ENCODE measurements at regions not wholly inside any gene's neighbourhood (a gene's known extent, or its start where the extent isn't known, plus 50 kb on each side); places are given as distances from the start of the nearest gene placed in this dataset.
"Not testable (repeated sequence)": the region's sequence is repeated elsewhere in the genome, so short reads cannot be mapped to it uniquely, and the experiment has no call there.

GRCh38 chr5:174552428-174552827 is 172.0 kb upstream of the MSX2 start:
- no peak overlapping the region for H3K27ac Mint-ChIP-seq
- H3K4me1 Mint-ChIP-seq (ENCODE audit: low read depth), result no peaks in the 10 kb centered on the region
- H3K9me3 Mint-ChIP-seq, result peaks cover 5 to 6% of the 10 kb centered on the region in 2 donors
- no peak overlapping the region for H3K4me3 Mint-ChIP-seq
- H3K27me3 Mint-ChIP-seq (ENCODE audit: low read depth), result no peaks in the 10 kb centered on the region
- DNase-seq (no peak), ATAC-seq (replicated peaks in 1 of 2) (no peak)
- H3K36me3 Mint-ChIP-seq (ENCODE audit: insufficient read depth in 2 of 2), result no peaks in the 10 kb centered on the region

- DNase-seq (no peak), ATAC-seq (replicated peaks in 1 of 2) (no peak)
- H3K36me3 Mint-ChIP-seq (ENCODE audit: insufficient read depth in 2 of 2), result no peaks in the 10 kb centered on the region
- H3K9me3 Mint-ChIP-seq, result peaks cover 5 to 6% of the 10 kb centered on the region in 2 donors
- H3K27me3 Mint-ChIP-seq (ENCODE audit: low read depth), result no peaks in the 10 kb centered on the region
- H3K4me3 Mint-ChIP-seq, result no peak overlapping the region
- H3K27ac Mint-ChIP-seq, result no peak overlapping the region
- no peaks in the 10 kb centered on the region for H3K4me1 Mint-ChIP-seq (ENCODE audit: low read depth)
Measured at GRCh38 chr5:174553556-174553955, 170.8 kb upstream of the MSX2 start.

GRCh38 chr5:174555726-174556125 is 168.7 kb upstream of the MSX2 start:
- peaks cover 5 to 6% of the 10 kb centered on the region in 2 donors for H3K9me3 Mint-ChIP-seq
- no peak for DNase-seq
- H3K36me3 Mint-ChIP-seq (ENCODE audit: insufficient read depth in 2 of 2), result no peaks in the 10 kb centered on the region
- no peak for ATAC-seq (replicated peaks in 1 of 2)
- no peaks in the 10 kb centered on the region for H3K4me1 Mint-ChIP-seq (ENCODE audit: low read depth)
- no peak overlapping the region for H3K27ac Mint-ChIP-seq
- H3K4me3 Mint-ChIP-seq, result no peak overlapping the region
- no peaks in the 10 kb centered on the region for H3K27me3 Mint-ChIP-seq (ENCODE audit: low read depth)

- Mint-ChIP-seq H3K4me1 (ENCODE audit: low read depth) (no peaks in the 10 kb centered on the region), H3K36me3 (ENCODE audit: insufficient read depth in 2 of 2) (no peaks in the 10 kb centered on the region), H3K27me3 (ENCODE audit: low read depth) (no peaks in the 10 kb centered on the region), H3K9me3 (peaks cover 5 to 6% of the 10 kb centered on the region in 2 donors), H3K4me3 (no peak overlapping the region), H3K27ac (no peak overlapping the region)
- no peak for ATAC-seq (replicated peaks in 1 of 2)
- DNase-seq, result no peak
Measured at GRCh38 chr5:174556756-174557155, 167.6 kb upstream of the MSX2 start.

- H3K9me3 Mint-ChIP-seq, result peaks cover 5 to 6% of the 10 kb centered on the region in 2 donors
- no peaks in the 10 kb centered on the region for H3K36me3 Mint-ChIP-seq (ENCODE audit: insufficient read depth in 2 of 2)
- no peaks in the 10 kb centered on the region for H3K4me1 Mint-ChIP-seq (ENCODE audit: low read depth)
- no peak overlapping the region for H3K4me3 Mint-ChIP-seq
- H3K27me3 Mint-ChIP-seq (ENCODE audit: low read depth), result no peaks in the 10 kb centered on the region
- DNase-seq (no peak), ATAC-seq (replicated peaks in 1 of 2) (no peak)
- no peak overlapping the region for H3K27ac Mint-ChIP-seq
Measured at GRCh38 chr5:174558190-174558589, 166.2 kb upstream of the MSX2 start.

GRCh38 chr5:174559141-174559540 is 165.2 kb upstream of the MSX2 start:
- Mint-ChIP-seq H3K9me3 (peaks cover 5 to 6% of the 10 kb centered on the region in 2 donors), H3K4me1 (ENCODE audit: low read depth) (no peaks in the 10 kb centered on the region), H3K27ac (no peak overlapping the region), H3K36me3 (ENCODE audit: insufficient read depth in 2 of 2) (no peaks in the 10 kb centered on the region), H3K4me3 (no peak overlapping the region), H3K27me3 (ENCODE audit: low read depth) (peaks cover 5% of the 10 kb centered on the region)
- ATAC-seq (replicated peaks in 1 of 2), result no peak
- DNase-seq, result no peak

GRCh38 chr5:174559566-174560090 is 164.8 kb upstream of the MSX2 start:
- no peak overlapping the region for H3K27ac Mint-ChIP-seq
- DNase-seq (no peak), ATAC-seq (replicated peaks in 1 of 2) (no peak)
- H3K9me3 Mint-ChIP-seq, result peaks cover 5 to 6% of the 10 kb centered on the region in 2 donors
- H3K4me3 Mint-ChIP-seq, result no peak overlapping the region
- no peaks in the 10 kb centered on the region for H3K4me1 Mint-ChIP-seq (ENCODE audit: low read depth)
- H3K36me3 Mint-ChIP-seq (ENCODE audit: insufficient read depth in 2 of 2), result no peaks in the 10 kb centered on the region
- H3K27me3 Mint-ChIP-seq (ENCODE audit: low read depth), result peaks cover 5% of the 10 kb centered on the region

GRCh38 chr5:174560861-174561260 is 163.5 kb upstream of the MSX2 start:
- Mint-ChIP-seq H3K27me3 (ENCODE audit: low read depth) (peaks cover 5% of the 10 kb centered on the region), H3K9me3 (peaks cover 4% of the 10 kb centered on the region in 2 donors), H3K36me3 (ENCODE audit: insufficient read depth in 2 of 2) (no peaks in the 10 kb centered on the region), H3K4me1 (ENCODE audit: low read depth) (no peaks in the 10 kb centered on the region), H3K4me3 (no peak overlapping the region), H3K27ac (no peak overlapping the region)
- DNase-seq (no peak), ATAC-seq (replicated peaks in 1 of 2) (no peak)

- not testable (repeated sequence) for DNase-seq; H3K36me3 Mint-ChIP-seq (ENCODE audit: insufficient read depth in 2 of 2); H3K4me1 Mint-ChIP-seq (ENCODE audit: low read depth); H3K27me3 Mint-ChIP-seq (ENCODE audit: low read depth); ATAC-seq (replicated peaks in 1 of 2); H3K9me3 Mint-ChIP-seq; H3K4me3 Mint-ChIP-seq; H3K27ac Mint-ChIP-seq
Measured at GRCh38 chr5:174563040-174563439, 161.3 kb upstream of the MSX2 start.

- Mint-ChIP-seq H3K4me1 (ENCODE audit: low read depth) (no peaks in the 10 kb centered on the region), H3K27me3 (ENCODE audit: low read depth) (peaks cover 5% of the 10 kb centered on the region), H3K9me3 (no peaks in the 10 kb centered on the region), H3K27ac (no peak overlapping the region), H3K36me3 (ENCODE audit: insufficient read depth in 2 of 2) (no peaks in the 10 kb centered on the region), H3K4me3 (no peak overlapping the region)
- DNase-seq, result no peak
- ATAC-seq (replicated peaks in 1 of 2), result no peak
Measured at GRCh38 chr5:174563899-174564298, 160.5 kb upstream of the MSX2 start.

GRCh38 chr5:174567506-174568141 is 156.8 kb upstream of the MSX2 start:
- Mint-ChIP-seq H3K36me3 (ENCODE audit: insufficient read depth in 2 of 2) (no peaks in the 10 kb centered on the region), H3K27me3 (ENCODE audit: low read depth) (peaks cover 5% of the 10 kb centered on the region), H3K4me1 (ENCODE audit: low read depth) (no peaks in the 10 kb centered on the region), H3K4me3 (no peak overlapping the region), H3K9me3 (peaks cover 0 to 1% of the 10 kb centered on the region in 2 donors), H3K27ac (no peak overlapping the region)
- ATAC-seq (replicated peaks in 1 of 2), result no peak
- DNase-seq, result no peak

GRCh38 chr5:174570662-174571061 is 153.7 kb upstream of the MSX2 start:
- H3K9me3 Mint-ChIP-seq, result peaks cover 0 to 1% of the 10 kb centered on the region in 2 donors
- H3K4me1 Mint-ChIP-seq (ENCODE audit: low read depth), result no peaks in the 10 kb centered on the region
- DNase-seq, result no peak
- H3K4me3 Mint-ChIP-seq, result no peak overlapping the region
- no peak for ATAC-seq (replicated peaks in 1 of 2)
- H3K27me3 Mint-ChIP-seq (ENCODE audit: low read depth), result peaks cover 10% of the 10 kb centered on the region
- H3K36me3 Mint-ChIP-seq (ENCODE audit: insufficient read depth in 2 of 2), result no peaks in the 10 kb centered on the region
- no peak overlapping the region for H3K27ac Mint-ChIP-seq

- Mint-ChIP-seq H3K27ac (no peak overlapping the region), H3K27me3 (ENCODE audit: low read depth) (peaks cover 10% of the 10 kb centered on the region), H3K9me3 (peaks cover 0 to 1% of the 10 kb centered on the region in 2 donors), H3K36me3 (ENCODE audit: insufficient read depth in 2 of 2) (no peaks in the 10 kb centered on the region), H3K4me1 (ENCODE audit: low read depth) (no peaks in the 10 kb centered on the region), H3K4me3 (no peak overlapping the region)
- ATAC-seq (replicated peaks in 1 of 2), result no peak
- no peak for DNase-seq
Measured at GRCh38 chr5:174571662-174572397, 152.6 kb upstream of the MSX2 start.

Data from activated T-cell treated with anti-CD3 and anti-CD28 coated beads, Interleukin-2, amount 50 U/mL, for 72 hours (primary cell).